Activated naive CD8-positive, alpha-beta T cell treated with anti-CD3 and anti-CD28 coated beads, Interleukin-2, amount 50 U/mL, for 24 hours (primary cell): ENCODE measurements at regions not wholly inside any gene's neighbourhood (a gene's known extent, or its start where the extent isn't known, plus 50 kb on each side); places are given as distances from the start of the nearest gene placed in this dataset.
A peak's percentile ranks its signal among the peaks of the same experiment; 100 is the strongest.

Source experiments
- ATAC-seq: fragments of 150-1000 bp; cut with Tn5 transposase; one replicate; pipeline ENCODE4 v1.10.0; 2021
- DNase-seq: peaks from one replicate; pipeline ENCODE4 v3.0.0; 2021
- H3K27ac Mint-ChIP-seq: one replicate; pipeline ENCODE4 v1.8.0; 2021; ENCODE audit warnings: mild to moderate bottlenecking, mixed read lengths
- H3K27me3 Mint-ChIP-seq: one replicate; pipeline ENCODE4 v1.8.0; 2021; ENCODE audit warnings: mixed read lengths
- H3K36me3 Mint-ChIP-seq: one replicate; pipeline ENCODE4 v1.8.0; 2021; ENCODE audit warnings: low read depth, mixed read lengths
- H3K4me1 Mint-ChIP-seq: one replicate; pipeline ENCODE4 v1.8.0; 2021; ENCODE audit warnings: mixed read lengths
- H3K4me3 Mint-ChIP-seq: one replicate; pipeline ENCODE4 v1.8.0; 2021; ENCODE audit warnings: mild to moderate bottlenecking, moderate library complexity, mixed read lengths
- H3K9me3 Mint-ChIP-seq: one replicate; pipeline ENCODE4 v1.8.0; 2021; ENCODE audit warnings: mixed read lengths

- Mint-ChIP-seq H3K4me3 (no peak overlapping the region), H3K27me3 (no peaks in the 10 kb centered on the region), H3K4me1 (no peaks in the 10 kb centered on the region), H3K36me3 (no peaks in the 10 kb centered on the region), H3K27ac (no peak overlapping the region), H3K9me3 (no peaks in the 10 kb centered on the region)
- DNase-seq (no peak), ATAC-seq (no peak)
Observed at GRCh38 chr2:236342507-236342906, 78.3 kb upstream of the ASB18 start.

- H3K36me3 Mint-ChIP-seq, result no peaks in the 10 kb centered on the region
- H3K27ac Mint-ChIP-seq, result no peak overlapping the region
- no peaks in the 10 kb centered on the region for H3K27me3 Mint-ChIP-seq
- ATAC-seq, result no peak
- DNase-seq, result no peak
- H3K4me3 Mint-ChIP-seq, result no peak overlapping the region
- H3K9me3 Mint-ChIP-seq, result no peaks in the 10 kb centered on the region
- H3K4me1 Mint-ChIP-seq, result no peaks in the 10 kb centered on the region
Observed at GRCh38 chr2:236342951-236343350, 78.7 kb upstream of the ASB18 start.

- H3K36me3 Mint-ChIP-seq, result no peaks in the 10 kb centered on the region
- H3K27me3 Mint-ChIP-seq, result no peaks in the 10 kb centered on the region
- ATAC-seq (no peak), DNase-seq (peak; percentile 30)
- H3K4me1 Mint-ChIP-seq, result no peaks in the 10 kb centered on the region
- no peaks in the 10 kb centered on the region for H3K9me3 Mint-ChIP-seq
- H3K27ac Mint-ChIP-seq, result no peak overlapping the region
- H3K4me3 Mint-ChIP-seq, result no peak overlapping the region
Observed at GRCh38 chr2:236343400-236344161, 79.4 kb upstream of the ASB18 start.

- Mint-ChIP-seq H3K4me1 (no peaks in the 10 kb centered on the region), H3K27me3 (peaks cover 2% of the 10 kb centered on the region), H3K4me3 (no peak overlapping the region)
Observed at GRCh38 chr2:236344446-236344845, 80.2 kb upstream of the ASB18 start.

GRCh38 chr2:236345081-236345714 lies 81.0 kb upstream of the ASB18 start:
- no peaks in the 10 kb centered on the region for H3K9me3 Mint-ChIP-seq
- no peaks in the 10 kb centered on the region for H3K36me3 Mint-ChIP-seq
- no peaks in the 10 kb centered on the region for H3K4me1 Mint-ChIP-seq
- ATAC-seq, result no peak
- no peak for DNase-seq
- H3K27ac Mint-ChIP-seq, result no peak overlapping the region
- H3K27me3 Mint-ChIP-seq, result peaks cover 2% of the 10 kb centered on the region
- no peak overlapping the region for H3K4me3 Mint-ChIP-seq

More at GRCh38 chr2:236344446-236344845, 80.2 kb upstream of the ASB18 start:
- no peak overlapping the region for H3K27ac Mint-ChIP-seq
- DNase-seq (no peak), ATAC-seq (no peak)
- no peaks in the 10 kb centered on the region for H3K9me3 Mint-ChIP-seq
- no peaks in the 10 kb centered on the region for H3K36me3 Mint-ChIP-seq

GRCh38 chr2:236346366-236346765 lies 82.2 kb upstream of the ASB18 start:
- no peak for DNase-seq
- Mint-ChIP-seq H3K36me3 (no peaks in the 10 kb centered on the region), H3K4me3 (no peak overlapping the region), H3K27me3 (peaks cover 2% of the 10 kb centered on the region), H3K4me1 (no peaks in the 10 kb centered on the region), H3K27ac (no peak overlapping the region), H3K9me3 (no peaks in the 10 kb centered on the region)
- no peak for ATAC-seq

- H3K4me1 Mint-ChIP-seq, result peaks cover 2% of the 10 kb centered on the region
- no peak for DNase-seq
- no peak overlapping the region for H3K27ac Mint-ChIP-seq
- peaks cover 2% of the 10 kb centered on the region for H3K27me3 Mint-ChIP-seq
- no peak for ATAC-seq
- no peaks in the 10 kb centered on the region for H3K36me3 Mint-ChIP-seq
- H3K4me3 Mint-ChIP-seq, result no peak overlapping the region
- no peaks in the 10 kb centered on the region for H3K9me3 Mint-ChIP-seq
Observed at GRCh38 chr2:236348279-236348678, 84.1 kb upstream of the ASB18 start.

- no peak overlapping the region for H3K27ac Mint-ChIP-seq
- peaks cover 2% of the 10 kb centered on the region for H3K27me3 Mint-ChIP-seq
- ATAC-seq, result no peak
- DNase-seq, result no peak
- no peaks in the 10 kb centered on the region for H3K9me3 Mint-ChIP-seq
- H3K36me3 Mint-ChIP-seq, result no peaks in the 10 kb centered on the region
- peaks cover 2% of the 10 kb centered on the region for H3K4me1 Mint-ChIP-seq
- no peak overlapping the region for H3K4me3 Mint-ChIP-seq
Observed at GRCh38 chr2:236348976-236349375, 84.8 kb upstream of the ASB18 start.

- DNase-seq (no peak), ATAC-seq (no peak)
- Mint-ChIP-seq H3K9me3 (no peaks in the 10 kb centered on the region), H3K4me3 (no peak overlapping the region), H3K27me3 (peaks cover 2% of the 10 kb centered on the region), H3K27ac (no peak overlapping the region), H3K4me1 (peaks cover 2% of the 10 kb centered on the region), H3K36me3 (no peaks in the 10 kb centered on the region)
Observed at GRCh38 chr2:236350426-236350825, 86.2 kb upstream of the ASB18 start.

GRCh38 chr2:236351966-236352525 lies 87.8 kb upstream of the ASB18 start:
- Mint-ChIP-seq H3K4me3 (no peak overlapping the region), H3K27me3 (peaks cover 2% of the 10 kb centered on the region), H3K27ac (no peak overlapping the region), H3K36me3 (no peaks in the 10 kb centered on the region), H3K4me1 (peaks cover 2% of the 10 kb centered on the region), H3K9me3 (no peaks in the 10 kb centered on the region)
- DNase-seq, result no peak
- ATAC-seq, result no peak

- no peak for ATAC-seq
- Mint-ChIP-seq H3K27me3 (peaks cover 2% of the 10 kb centered on the region), H3K36me3 (no peaks in the 10 kb centered on the region), H3K9me3 (no peaks in the 10 kb centered on the region), H3K4me3 (no peak overlapping the region), H3K4me1 (peaks cover 2% of the 10 kb centered on the region), H3K27ac (no peak overlapping the region)
- no peak for DNase-seq
Observed at GRCh38 chr2:236352761-236353593, 88.8 kb upstream of the ASB18 start.

GRCh38 chr2:236353594-236353942 lies 89.4 kb upstream of the ASB18 start:
- Mint-ChIP-seq H3K4me3 (no peak overlapping the region), H3K9me3 (no peaks in the 10 kb centered on the region), H3K36me3 (no peaks in the 10 kb centered on the region), H3K27ac (no peak overlapping the region), H3K27me3 (peaks cover 2% of the 10 kb centered on the region), H3K4me1 (peaks cover 2% of the 10 kb centered on the region)
- ATAC-seq (no peak), DNase-seq (no peak)

- Mint-ChIP-seq H3K27me3 (no peaks in the 10 kb centered on the region), H3K4me3 (no peak overlapping the region), H3K27ac (no peak overlapping the region), H3K4me1 (peaks cover 4% of the 10 kb centered on the region), H3K9me3 (no peaks in the 10 kb centered on the region), H3K36me3 (no peaks in the 10 kb centered on the region)
- no peak for ATAC-seq
- no peak for DNase-seq
Observed at GRCh38 chr2:236354056-236354940, 90.1 kb upstream of the ASB18 start.
